GM12878 (cell line): ENCODE measurements at regions not wholly inside any gene's neighbourhood (a gene's known extent, or its start where the extent isn't known, plus 50 kb on each side); places are given as distances from the start of the nearest gene placed in this dataset.

Source experiments
- BHLHE40 ChIP-seq, 2 experiments: fragments of 450-650 bp in 1 of 2; IDR thresholded peaks; 2 replicates each; pipeline ENCODE4 v1.6.1; 2011 to 2017; ENCODE audit warnings: low read depth in 2 of 2, borderline replicate concordance in 1 of 2, improper control_type of control experiment in 1 of 2, low read length in 1 of 2, mild to moderate bottlenecking in 1 of 2
- CHD2 ChIP-seq: IDR thresholded peaks from 2 replicates; pipeline ENCODE4 v1.6.1; 2011; ENCODE audit warnings: low read depth, low read length, improper control_type of control experiment, borderline replicate concordance
- CHD4 ChIP-seq: fragments of 200-600 bp; sonication (generic); IDR thresholded peaks from 2 replicates; pipeline ENCODE4 v1.6.1; 2016; ENCODE audit warnings: mild to moderate bottlenecking
- E2F8 ChIP-seq: fragments of 450-650 bp; IDR thresholded peaks from 2 replicates; pipeline ENCODE4 v1.6.1; 2018; ENCODE audit warnings: mild to moderate bottlenecking, low read depth, moderate library complexity; ENCODE audit not compliant: partially characterized antibody
- EZH2 ChIP-seq: IDR thresholded peaks from 2 replicates; pipeline ENCODE4 v1.6.1; 2012; ENCODE audit warnings: low read depth, mild to moderate bottlenecking, control low read depth, inconsistent platforms, low read length, borderline replicate concordance; ENCODE audit not compliant: control insufficient read depth
- HDGF ChIP-seq: fragments of 450-650 bp; IDR thresholded peaks from 2 replicates; pipeline ENCODE4 v1.6.1; 2016; ENCODE audit warnings: antibody characterized with exemption
- MEF2A ChIP-seq: IDR thresholded peaks from 2 replicates; pipeline ENCODE4 v1.6.1; 2011; ENCODE audit warnings: low read depth, mild to moderate bottlenecking, low read length, moderate library complexity; ENCODE audit not compliant: insufficient read depth
- MTA3 ChIP-seq: IDR thresholded peaks from 2 replicates; pipeline ENCODE4 v1.6.1; 2012; ENCODE audit warnings: low read length, inconsistent platforms, borderline replicate concordance
- POLR2AphosphoS2 ChIP-seq: IDR thresholded peaks from 2 replicates; pipeline ENCODE4 v1.6.1; 2011; ENCODE audit warnings: low read depth, mild to moderate bottlenecking, low read length, improper control_type of control experiment, moderate library complexity
- RAD51 ChIP-seq: fragments of 450-650 bp; IDR thresholded peaks from 2 replicates; pipeline ENCODE4 v1.6.1; 2016; ENCODE audit warnings: moderate library complexity, mild to moderate bottlenecking, inconsistent platforms
- RB1 ChIP-seq: fragments of 450-650 bp; formaldehyde crosslinking; IDR thresholded peaks from 2 replicates; pipeline ENCODE4 v1.6.1; 2017; ENCODE audit warnings: mild to moderate bottlenecking, borderline replicate concordance
- SIN3A ChIP-seq: IDR thresholded peaks from 2 replicates; pipeline ENCODE4 v1.6.1; 2012; ENCODE audit warnings: low read depth, low read length, improper control_type of control experiment
- SMAD1 ChIP-seq: fragments of 450-650 bp; IDR thresholded peaks from 2 replicates; pipeline ENCODE4 v1.6.1; 2018; ENCODE audit warnings: mild to moderate bottlenecking, low read depth; ENCODE audit not compliant: partially characterized antibody
- SRF ChIP-seq, 2 experiments: IDR thresholded peaks; 2 replicates each; pipeline ENCODE4 v1.6.1; 2011; ENCODE audit warnings: low read depth in 2 of 2, low read length in 2 of 2, mild to moderate bottlenecking in 1 of 2, moderate library complexity in 1 of 2
- STAT3 ChIP-seq: IDR thresholded peaks from 2 replicates; pipeline ENCODE4 v1.6.1; 2011; ENCODE audit warnings: low read depth, low read length, improper control_type of control experiment
- WRNIP1 ChIP-seq: IDR thresholded peaks from 2 replicates; pipeline ENCODE4 v1.6.1; 2011; ENCODE audit warnings: low read depth, low read length, improper control_type of control experiment, borderline replicate concordance
- ZNF592 ChIP-seq: fragments of 450-650 bp; IDR thresholded peaks from 2 replicates; pipeline ENCODE4 v1.6.1; 2017; ENCODE audit warnings: mild to moderate bottlenecking, moderate library complexity
- ZNF622 ChIP-seq: fragments of 450-650 bp; IDR thresholded peaks from 2 replicates; pipeline ENCODE4 v1.6.1; 2017; ENCODE audit warnings: mild to moderate bottlenecking, inconsistent platforms
- TF ChIP-seq, protein P1 (sequence below): fragments of 450-650 bp; conservative IDR thresholded peaks from 2 replicates; pipeline ENCODE4 v1.6.1; 2017; ENCODE audit warnings: mild to moderate bottlenecking, moderate library complexity
- TF ChIP-seq, protein P2 (sequence below): IDR thresholded peaks from 2 replicates; pipeline ENCODE4 v1.6.1; 2012; ENCODE audit warnings: low read length, inconsistent platforms

DNA sequence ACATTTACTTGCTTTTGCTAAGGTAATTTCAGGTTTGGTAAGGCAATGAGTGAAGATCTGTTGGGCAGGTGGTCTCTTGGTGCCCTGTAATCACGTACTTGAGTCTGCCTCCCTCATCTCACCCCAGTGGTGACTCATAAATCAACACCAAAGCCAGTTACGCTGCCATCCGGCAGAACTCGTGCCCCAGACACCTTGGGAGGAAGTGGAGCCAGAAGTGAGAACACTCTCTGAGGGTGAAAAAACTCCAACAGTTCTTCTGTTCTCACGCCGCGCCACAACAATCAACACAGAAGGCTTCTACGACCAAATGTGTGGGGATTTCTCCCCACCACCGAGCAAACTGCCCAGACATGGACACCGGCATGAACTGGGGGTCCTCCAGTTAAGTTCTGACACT, 206.2 kb downstream of the ARL4C start (continued):
- TF ChIP-seq CHD4, result no peak
- no peak for TF ChIP-seq HDGF
- no peak for TF ChIP-seq MTA3
- TF ChIP-seq SMAD1, result no peak
- TF ChIP-seq BHLHE40 (IDR thresholded peaks at IDR 0.05; ENCODE audit: borderline replicate concordance in 1 of 2, low read depth in 2 of 2, low read length in 1 of 2), result peak; percentile 75 to 84
- TF ChIP-seq RAD51, result no peak
- no peak for TF ChIP-seq EZH2
- no peak for TF ChIP-seq RB1
- no peak for TF ChIP-seq SRF (IDR thresholded peaks at IDR 0.05; ENCODE audit: low read depth in 2 of 2, low read length in 2 of 2)
- no peak for TF ChIP-seq WRNIP1
- no peak for TF ChIP-seq MEF2A
- no peak for TF ChIP-seq E2F8
- no peak for TF ChIP-seq ZNF622
- TF ChIP-seq, protein P1, sequence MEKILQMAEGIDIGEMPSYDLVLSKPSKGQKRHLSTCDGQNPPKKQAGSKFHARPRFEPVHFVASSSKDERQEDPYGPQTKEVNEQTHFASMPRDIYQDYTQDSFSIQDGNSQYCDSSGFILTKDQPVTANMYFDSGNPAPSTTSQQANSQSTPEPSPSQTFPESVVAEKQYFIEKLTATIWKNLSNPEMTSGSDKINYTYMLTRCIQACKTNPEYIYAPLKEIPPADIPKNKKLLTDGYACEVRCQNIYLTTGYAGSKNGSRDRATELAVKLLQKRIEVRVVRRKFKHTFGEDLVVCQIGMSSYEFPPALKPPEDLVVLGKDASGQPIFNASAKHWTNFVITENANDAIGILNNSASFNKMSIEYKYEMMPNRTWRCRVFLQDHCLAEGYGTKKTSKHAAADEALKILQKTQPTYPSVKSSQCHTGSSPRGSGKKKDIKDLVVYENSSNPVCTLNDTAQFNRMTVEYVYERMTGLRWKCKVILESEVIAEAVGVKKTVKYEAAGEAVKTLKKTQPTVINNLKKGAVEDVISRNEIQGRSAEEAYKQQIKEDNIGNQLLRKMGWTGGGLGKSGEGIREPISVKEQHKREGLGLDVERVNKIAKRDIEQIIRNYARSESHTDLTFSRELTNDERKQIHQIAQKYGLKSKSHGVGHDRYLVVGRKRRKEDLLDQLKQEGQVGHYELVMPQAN, result no peak
- TF ChIP-seq ZNF592, result 0 out of 2 replicates have a peak, but pooled peaks have one; percentile 31
- TF ChIP-seq, protein P2, sequence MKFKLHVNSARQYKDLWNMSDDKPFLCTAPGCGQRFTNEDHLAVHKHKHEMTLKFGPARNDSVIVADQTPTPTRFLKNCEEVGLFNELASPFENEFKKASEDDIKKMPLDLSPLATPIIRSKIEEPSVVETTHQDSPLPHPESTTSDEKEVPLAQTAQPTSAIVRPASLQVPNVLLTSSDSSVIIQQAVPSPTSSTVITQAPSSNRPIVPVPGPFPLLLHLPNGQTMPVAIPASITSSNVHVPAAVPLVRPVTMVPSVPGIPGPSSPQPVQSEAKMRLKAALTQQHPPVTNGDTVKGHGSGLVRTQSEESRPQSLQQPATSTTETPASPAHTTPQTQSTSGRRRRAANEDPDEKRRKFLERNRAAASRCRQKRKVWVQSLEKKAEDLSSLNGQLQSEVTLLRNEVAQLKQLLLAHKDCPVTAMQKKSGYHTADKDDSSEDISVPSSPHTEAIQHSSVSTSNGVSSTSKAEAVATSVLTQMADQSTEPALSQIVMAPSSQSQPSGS, result peak; percentile 16; the same call in 1 of the 2 replicates
- TF ChIP-seq SIN3A, result no peak
- no peak for TF ChIP-seq STAT3
- TF ChIP-seq POLR2AphosphoS2, result no peak
- TF ChIP-seq CHD2, result peak; percentile 62; the same call in 1 of the 2 replicates
